T-helper 2 cell (primary cell): ENCODE measurements at regions not wholly inside any gene's neighbourhood (a gene's known extent, or its start where the extent isn't known, plus 50 kb on each side); places are given as distances from the start of the nearest gene placed in this dataset.

Experiments used
- DNase-seq, 5 experiments: peaks; one replicate each; pipeline versions ENCODE4 v3.0.0 to v3.0.0-alpha.2; 2012 to 2022

- peak in 1 of 5 experiments; percentile 59 for DNase-seq
Measured at GRCh38 chr5:14011089-14012020, 66.9 kb upstream of the DNAH5 start.

GRCh38 chr5:14009575-14009974, 65.1 kb upstream of the DNAH5 start:
- no peak for DNase-seq

DNA sequence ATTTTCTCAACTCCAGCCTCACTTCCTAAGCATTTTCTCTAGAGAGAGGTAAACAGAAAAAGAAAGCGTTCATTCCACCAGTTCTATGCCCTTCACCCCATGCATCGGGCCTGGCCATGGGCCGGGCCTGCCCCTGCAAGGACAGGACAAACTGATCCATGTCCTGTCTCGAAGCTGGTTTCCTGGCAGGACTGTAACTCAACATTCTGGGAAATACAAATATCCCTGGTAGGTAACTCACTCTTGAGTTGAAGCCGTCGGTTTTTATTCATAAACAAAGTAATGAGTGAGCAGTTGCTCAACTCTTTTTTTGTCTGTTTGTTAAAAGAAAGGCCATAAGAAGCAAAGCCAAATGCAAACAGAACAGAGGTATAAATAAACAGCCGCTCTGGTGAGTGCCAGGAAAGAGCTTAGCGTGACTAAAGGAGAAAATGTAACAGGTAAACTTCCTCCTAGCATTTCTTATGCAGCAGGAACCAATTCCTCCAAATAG, 64.4 kb upstream of the DNAH5 start:
- DNase-seq: no peak

GRCh38 chr5:14006823-14007520, 62.5 kb upstream of the DNAH5 start:
- no peak for DNase-seq

DNA sequence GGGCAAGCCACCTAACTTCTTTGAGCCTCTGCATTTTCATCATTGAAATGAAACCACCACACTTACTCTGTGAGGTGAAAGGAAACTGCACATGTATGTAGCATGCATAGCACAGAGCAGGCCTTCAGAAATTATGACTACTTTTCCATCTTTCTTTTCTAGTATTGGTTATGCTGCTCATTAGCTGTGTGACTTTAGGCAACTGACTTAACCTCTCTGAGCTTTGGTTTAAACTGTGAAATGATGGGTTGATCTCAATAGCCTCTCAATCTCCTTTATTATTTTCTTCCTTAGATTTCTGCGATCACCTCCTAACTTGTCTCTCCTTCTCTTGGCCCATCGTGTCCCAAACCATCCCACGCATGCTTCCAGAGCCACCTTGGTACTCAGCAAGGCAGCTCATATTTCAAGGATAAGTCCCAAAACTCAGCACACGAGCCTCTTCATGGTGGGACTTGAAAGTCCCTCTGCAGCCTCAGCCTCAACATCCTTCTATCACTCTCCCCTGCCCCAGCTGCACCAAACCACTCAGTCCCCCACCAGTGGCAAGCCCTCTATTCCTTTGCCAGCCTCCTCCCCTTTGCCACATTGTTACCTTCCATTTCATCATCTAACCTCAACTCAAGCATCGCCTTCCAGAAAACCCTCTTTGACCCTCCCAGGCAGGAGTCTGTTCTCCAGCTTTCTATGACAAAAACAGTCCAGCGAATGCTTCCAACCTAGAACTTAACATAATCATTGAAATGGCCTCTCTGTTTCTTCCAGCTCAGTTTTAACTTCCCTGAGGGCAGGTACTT, 60.3 kb upstream of the DNAH5 start:
- no peak for DNase-seq

DNA sequence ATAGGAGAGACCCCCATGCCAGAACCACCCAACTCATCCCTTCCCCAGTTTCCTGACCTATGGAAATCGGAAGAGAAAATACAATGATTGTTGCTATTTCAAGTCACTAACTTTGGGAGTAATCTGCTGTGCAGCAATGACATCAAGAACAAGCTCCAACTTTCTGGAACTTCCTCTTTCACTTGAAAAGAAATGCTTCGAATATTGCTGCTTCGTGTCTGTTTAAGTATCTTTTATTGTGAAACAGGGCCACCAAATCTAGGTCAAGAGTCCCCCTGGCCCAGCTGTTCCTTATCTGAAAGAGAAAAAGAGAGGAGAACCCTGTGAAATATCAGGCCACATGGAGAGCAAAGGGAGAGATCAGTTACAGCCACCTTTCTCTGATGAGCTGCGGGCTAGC, 59.4 kb upstream of the DNAH5 start:
- DNase-seq: no peak

DNA sequence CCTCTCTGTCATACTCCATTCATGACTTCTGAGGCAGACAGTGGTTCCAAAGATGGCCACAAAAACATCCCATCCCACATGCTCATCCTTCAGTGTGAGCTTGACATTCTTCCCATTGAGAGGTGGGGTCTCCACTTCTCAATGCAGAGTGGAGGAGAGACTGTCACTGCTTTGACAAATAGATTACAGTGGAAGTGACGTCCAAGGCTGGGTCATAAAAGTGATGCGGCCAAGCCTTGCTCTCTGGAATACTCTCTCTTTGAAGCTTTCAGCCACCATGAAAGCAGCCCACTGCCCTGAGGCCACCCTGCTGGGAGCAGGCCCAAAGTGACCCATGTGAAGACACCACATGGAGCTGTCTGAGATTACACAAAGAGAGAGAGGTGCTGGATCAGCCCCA, 59.0 kb upstream of the DNAH5 start:
- no peak for DNase-seq

GRCh38 chr5:13998254-13998653, 53.8 kb upstream of the DNAH5 start:
- no peak for DNase-seq

GRCh38 chr5:13997514-13997913, 53.0 kb upstream of the DNAH5 start:
- no peak for DNase-seq

DNA sequence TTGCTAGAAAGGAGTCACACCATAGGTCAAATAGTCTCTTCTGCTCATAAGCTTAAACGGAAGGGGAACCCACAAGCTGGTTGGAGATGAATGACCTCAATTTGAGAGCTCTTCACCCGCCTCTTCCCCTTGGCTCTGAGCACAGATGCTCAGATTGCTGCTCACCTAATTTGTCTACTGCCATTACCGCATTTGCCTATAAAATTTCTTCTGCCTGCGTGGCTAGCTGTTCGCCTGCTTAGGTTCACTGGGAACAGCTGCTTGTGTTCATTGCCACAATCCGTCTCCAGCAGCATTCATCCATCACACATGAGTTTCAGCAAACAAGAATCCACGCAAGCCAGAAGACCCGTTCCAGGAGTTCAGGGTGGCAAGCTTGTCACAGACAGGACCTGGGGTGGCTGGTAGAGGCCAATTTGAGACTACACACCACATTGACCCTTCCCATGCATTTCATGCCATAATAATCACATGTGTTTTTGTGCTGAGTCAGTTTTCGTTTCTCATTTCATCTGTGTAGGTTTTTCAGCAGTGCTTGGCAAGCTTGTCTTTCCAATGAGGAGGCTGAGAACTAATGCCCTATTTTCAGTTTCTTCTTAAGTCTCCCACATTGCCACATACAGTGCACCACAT, 50.2 kb upstream of the DNAH5 start:
- no peak for DNase-seq
